ENCODE measurements at regions not wholly inside any gene's neighbourhood (a gene's known extent, or its start where the extent isn't known, plus 50 kb on each side); places are given as distances from the start of the nearest gene placed in this dataset.

DNA sequence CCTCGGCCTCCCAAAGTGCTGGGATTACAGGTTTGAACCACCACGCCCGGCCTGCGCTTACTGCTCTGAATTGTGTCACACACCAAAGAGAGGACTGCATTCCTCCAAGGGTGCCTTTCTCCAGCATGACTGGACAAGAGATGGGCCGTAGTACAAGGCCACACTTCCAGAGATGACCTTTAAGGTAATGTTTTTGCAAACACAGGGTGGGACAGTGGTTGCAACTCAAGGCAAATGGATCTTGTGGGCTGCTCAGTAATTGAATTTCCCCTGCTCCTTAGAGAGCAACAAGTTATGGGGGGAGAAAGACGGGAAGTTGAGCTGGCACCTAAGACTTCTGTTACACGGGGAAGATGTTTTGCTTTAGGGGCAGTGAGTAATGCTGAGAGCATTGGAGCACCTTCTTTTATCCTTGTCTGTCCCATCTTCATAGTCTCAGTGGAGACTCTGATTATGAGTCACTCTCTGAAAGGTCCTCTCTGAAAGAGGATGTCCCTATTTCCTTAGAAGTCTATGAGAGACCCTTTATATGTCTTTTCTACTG, 66.3 kb downstream of the C11orf91 start:
- intact Hi-C loops (cut with DNase I; ENCODE audit: low total_unique reads) = no loop called here
- 78 to 96% methylated on average over 5 to 7 of the region's 7 CpGs for WGBS, 2 donors

GRCh38 chr11:33633251-33634003, 67.2 kb downstream of the C11orf91 start:
- DNase-seq = no peak
- Histone ChIP-seq H3K4me3 (no peak overlapping the region), H3K36me3 (ENCODE audit: low read depth, missing control alignments) (no peaks in the 10 kb centered on the region), H3K27ac (no peak overlapping the region), H3K27me3 (no peaks in the 10 kb centered on the region), H3K4me1 (no peaks in the 10 kb centered on the region), H3K9me3 (no peaks in the 10 kb centered on the region)
- no peak for TF ChIP-seq POLR2A (IDR thresholded peaks at IDR 0.05)
- no peak for TF ChIP-seq CTCF (IDR thresholded peaks at IDR 0.05)
- intact Hi-C loops (cut with DNase I; ENCODE audit: low total_unique reads) = no loop called here
- WGBS, 2 donors = 90 to 91% methylated on average over 15 of the region's 15 CpGs

More for the DNA sequence above, 66.3 kb downstream of the C11orf91 start:
- TF ChIP-seq POLR2A (IDR thresholded peaks at IDR 0.05) (no peak), CTCF (IDR thresholded peaks at IDR 0.05) (no peak)
- H3K4me3 ChIP-seq = no peak overlapping the region
- H3K9me3 ChIP-seq = no peaks in the 10 kb centered on the region
- no peaks in the 10 kb centered on the region for H3K36me3 ChIP-seq (ENCODE audit: low read depth, missing control alignments)
- H3K27ac ChIP-seq = no peak overlapping the region
- H3K27me3 ChIP-seq = no peaks in the 10 kb centered on the region
- no peaks in the 10 kb centered on the region for H3K4me1 ChIP-seq
- DNase-seq = no peak

- no peak for DNase-seq
- Histone ChIP-seq H3K4me3 (no peak overlapping the region), H3K36me3 (ENCODE audit: low read depth, missing control alignments) (no peaks in the 10 kb centered on the region), H3K9me3 (no peaks in the 10 kb centered on the region), H3K4me1 (no peaks in the 10 kb centered on the region), H3K27ac (no peak overlapping the region), H3K27me3 (no peaks in the 10 kb centered on the region)
- TF ChIP-seq CTCF (IDR thresholded peaks at IDR 0.05) = no peak
- TF ChIP-seq POLR2A (IDR thresholded peaks at IDR 0.05) = no peak
- intact Hi-C loops (cut with DNase I; ENCODE audit: low total_unique reads) = no loop called here
- 92 to 95% methylated on average over 5 of the region's 5 CpGs for WGBS, 2 donors
Observed at GRCh38 chr11:33631749-33632091, 68.9 kb downstream of the C11orf91 start.

GRCh38 chr11:33630936-33631748, 69.5 kb downstream of the C11orf91 start:
- TF ChIP-seq POLR2A (IDR thresholded peaks at IDR 0.05) = no peak
- no peak for TF ChIP-seq CTCF (IDR thresholded peaks at IDR 0.05)
- Histone ChIP-seq H3K4me1 (no peaks in the 10 kb centered on the region), H3K27ac (no peak overlapping the region), H3K36me3 (ENCODE audit: low read depth, missing control alignments) (no peaks in the 10 kb centered on the region), H3K4me3 (no peak overlapping the region), H3K27me3 (no peaks in the 10 kb centered on the region), H3K9me3 (no peaks in the 10 kb centered on the region)
- WGBS, 2 donors = 91 to 92% methylated on average over 12 of the region's 12 CpGs
- intact Hi-C loops (cut with DNase I; ENCODE audit: low total_unique reads) = no loop called here
- DNase-seq = no peak

Data from testis (tissue), 2 donors.